GM23338 (cell line): ENCODE measurements at regions not wholly inside any gene's neighbourhood (a gene's known extent, or its start where the extent isn't known, plus 50 kb on each side); places are given as distances from the start of the nearest gene placed in this dataset.

ENCODE experiments used
- ATAC-seq: fragments of 200-7000 bp; cut with Tn5 transposase; 3 replicates; pipeline ENCODE4 v1.9.1; 2020
- DNase-seq: peaks from one replicate; pipeline ENCODE4 v3.0.0-alpha.2; 2015; ENCODE audit warnings: low spot score
- H2AFZ ChIP-seq: fragments of 200-600 bp; sonication (generic); 2 replicates; pipeline ENCODE4 v1.8.0; 2016; ENCODE audit warnings: antibody characterized with exemption, mild to moderate bottlenecking, moderate library complexity
- H3F3A ChIP-seq: fragments of 200-600 bp; sonication (generic); replicated peaks from 2 replicates; pipeline ENCODE4 v1.8.0; 2017; ENCODE audit warnings: antibody characterized with exemption, mixed run types, low read depth
- H3K27ac ChIP-seq: fragments of 200-600 bp; sonication (generic); 2 replicates; pipeline ENCODE4 v1.6.1; 2016; ENCODE audit warnings: low read depth
- H3K27me3 ChIP-seq: fragments of 200-600 bp; sonication (generic); 2 replicates; pipeline ENCODE4 v1.8.0; 2016; ENCODE audit warnings: mild to moderate bottlenecking, mixed run types, moderate library complexity; ENCODE audit not compliant: insufficient read depth
- H3K36me3 ChIP-seq: fragments of 200-600 bp; sonication (generic); 2 replicates; pipeline ENCODE4 v1.8.0; 2016; ENCODE audit warnings: mild to moderate bottlenecking; ENCODE audit not compliant: insufficient read depth
- H3K4me1 ChIP-seq: fragments of 200-600 bp; sonication (generic); 2 replicates; pipeline ENCODE4 v1.8.0; 2016; ENCODE audit warnings: mild to moderate bottlenecking, moderate library complexity; ENCODE audit not compliant: insufficient read depth
- H3K4me2 ChIP-seq: fragments of 200-600 bp; sonication (generic); 2 replicates; pipeline ENCODE4 v1.7.1; 2017; ENCODE audit warnings: mixed run types
- H3K4me3 ChIP-seq: fragments of 200-600 bp; sonication (generic); 2 replicates; pipeline ENCODE4 v1.6.1; 2016; ENCODE audit warnings: mixed run types
- H3K79me2 ChIP-seq: fragments of 200-600 bp; sonication (generic); replicated peaks from 2 replicates; pipeline ENCODE4 v1.8.0; 2017; ENCODE audit warnings: mild to moderate bottlenecking; ENCODE audit not compliant: insufficient read depth
- H3K9me2 ChIP-seq: fragments of 200-600 bp; sonication (generic); 2 replicates; pipeline ENCODE4 v1.8.0; 2017; ENCODE audit not compliant: insufficient read depth
- H4K20me1 ChIP-seq: fragments of 200-600 bp; sonication (generic); replicated peaks from 2 replicates; pipeline ENCODE4 v1.8.0; 2017; ENCODE audit warnings: mild to moderate bottlenecking; ENCODE audit not compliant: insufficient read depth
- H3K27ac Mint-ChIP-seq: 2 replicates; pipeline ENCODE4 v1.8.0; 2020; ENCODE audit warnings: inconsistent platforms, mild to moderate bottlenecking, moderate library complexity, mixed read lengths
- H3K27me3 Mint-ChIP-seq: 3 replicates; pipeline ENCODE4 v1.8.0; 2022; ENCODE audit warnings: low read depth, mild to moderate bottlenecking, moderate library complexity, mixed read lengths, inconsistent platforms; ENCODE audit not compliant: insufficient read depth, poor library complexity
- H3K36me3 Mint-ChIP-seq: 3 replicates; pipeline ENCODE4 v1.8.0; 2021; ENCODE audit warnings: low read depth, mild to moderate bottlenecking, inconsistent platforms, moderate library complexity, mixed read lengths
- H3K4me1 Mint-ChIP-seq: 3 replicates; pipeline ENCODE4 v1.8.0; 2020; ENCODE audit warnings: mild to moderate bottlenecking, inconsistent platforms, mixed read lengths
- H3K4me3 Mint-ChIP-seq: 3 replicates; pipeline ENCODE4 v1.8.0; 2021; ENCODE audit warnings: moderate library complexity, mild to moderate bottlenecking, inconsistent platforms, mixed read lengths
- H3K9me3 Mint-ChIP-seq: 3 replicates; pipeline ENCODE4 v1.8.0; 2020; ENCODE audit warnings: moderate library complexity, mild to moderate bottlenecking, inconsistent platforms, mixed read lengths
- CREB1 ChIP-seq: fragments of 250-450 bp; sonication (Bioruptor Pico); IDR thresholded peaks from 2 replicates; pipeline ENCODE4 v1.5.0; 2020; ENCODE audit warnings: low read depth, mild to moderate bottlenecking, moderate library complexity
- EZH2 ChIP-seq: fragments of 200-600 bp; sonication (generic); IDR thresholded peaks from one replicate; pipeline ENCODE4 v1.8.0; 2017; ENCODE audit warnings: antibody characterized with exemption, mild to moderate bottlenecking, low read depth; ENCODE audit not compliant: unreplicated experiment
- EZH2phosphoT487 ChIP-seq: fragments of 200-600 bp; sonication (generic); IDR thresholded peaks from one replicate; pipeline ENCODE4 v1.8.1; 2018; ENCODE audit warnings: antibody characterized with exemption; ENCODE audit not compliant: unreplicated experiment
- JUNB ChIP-seq: IDR thresholded peaks from one replicate; pipeline ENCODE4 v1.6.1; 2016; ENCODE audit warnings: antibody characterized with exemption; ENCODE audit not compliant: unreplicated experiment
- NANOG ChIP-seq: IDR thresholded peaks from 2 replicates; pipeline ENCODE4 v1.6.1; 2016; ENCODE audit warnings: antibody characterized with exemption, borderline replicate concordance
- REST ChIP-seq: IDR thresholded peaks from one replicate; pipeline ENCODE4 v1.6.1; 2018; ENCODE audit warnings: antibody characterized with exemption; ENCODE audit not compliant: unreplicated experiment
- STAT1 ChIP-seq: IDR thresholded peaks from one replicate; pipeline ENCODE4 v1.6.1; 2016; ENCODE audit warnings: antibody characterized with exemption; ENCODE audit not compliant: unreplicated experiment
- ZNF114 ChIP-seq: fragments of 250-450 bp; sonication (Bioruptor Pico); IDR thresholded peaks from 2 replicates; pipeline ENCODE4 v1.5.0; 2020; ENCODE audit warnings: mild to moderate bottlenecking, moderate library complexity
- ZNF331 ChIP-seq: fragments of 250-450 bp; sonication (Bioruptor Pico); IDR thresholded peaks from 2 replicates; pipeline ENCODE4 v1.5.0; 2020; ENCODE audit warnings: low read depth, mild to moderate bottlenecking, moderate library complexity
- ZNF462 ChIP-seq: fragments of 250-450 bp; sonication (Bioruptor Pico); IDR thresholded peaks from 2 replicates; pipeline ENCODE4 v1.5.0; 2020; ENCODE audit warnings: mild to moderate bottlenecking, moderate library complexity

- no peaks in the 10 kb centered on the region for H3K36me3 ChIP-seq
- no peak overlapping the region for H2AFZ ChIP-seq
- no peaks in the 10 kb centered on the region for H3K4me1 ChIP-seq
- H3K4me3 ChIP-seq: no peak overlapping the region
- Mint-ChIP-seq H3K4me1 (no peaks in the 10 kb centered on the region), H3K4me3 (no peak overlapping the region), H3K36me3 (no peaks in the 10 kb centered on the region; the same call in 2 of the 3 replicates), H3K27me3 (no peaks in the 10 kb centered on the region), H3K27ac (no peak overlapping the region), H3K9me3 (no peaks in the 10 kb centered on the region)
- ATAC-seq: no peak
- no peaks in the 10 kb centered on the region for H3F3A ChIP-seq
- no peaks in the 10 kb centered on the region for H3K79me2 ChIP-seq
- no peak overlapping the region for H3K27ac ChIP-seq
- H3K9me2 ChIP-seq: no peaks in the 10 kb centered on the region
- no peaks in the 10 kb centered on the region for H3K27me3 ChIP-seq
- DNase-seq: no peak
- TF ChIP-seq EZH2 (no peak), REST (no peak), EZH2phosphoT487 (no peak)
- no peak overlapping the region for H3K4me2 ChIP-seq
- H4K20me1 ChIP-seq: no peaks in the 10 kb centered on the region
Observed at GRCh38 chrX:97787311-97787710, 903.6 kb downstream of the RPA4 start.

GRCh38 chrX:97787849-97788248, 904.1 kb downstream of the RPA4 start:
- Histone ChIP-seq H3F3A (no peaks in the 10 kb centered on the region), H3K4me1 (no peaks in the 10 kb centered on the region), H3K9me2 (no peaks in the 10 kb centered on the region), H4K20me1 (no peaks in the 10 kb centered on the region), H3K27ac (no peak overlapping the region), H3K4me2 (no peak overlapping the region), H2AFZ (no peak overlapping the region), H3K4me3 (no peak overlapping the region), H3K79me2 (no peaks in the 10 kb centered on the region), H3K36me3 (no peaks in the 10 kb centered on the region), H3K27me3 (no peaks in the 10 kb centered on the region)
- Mint-ChIP-seq H3K4me3 (no peak overlapping the region), H3K27me3 (no peaks in the 10 kb centered on the region), H3K4me1 (no peaks in the 10 kb centered on the region), H3K27ac (no peak overlapping the region), H3K36me3 (no peaks in the 10 kb centered on the region), H3K9me3 (no peaks in the 10 kb centered on the region)
- DNase-seq (no peak), ATAC-seq (no peak)
- no peak for TF ChIP-seq ZNF114 (CRISPR knock-in tag)
- TF ChIP-seq JUNB: no peak
- no peak for TF ChIP-seq ZNF331
- TF ChIP-seq NANOG: no peak
- TF ChIP-seq ZNF462 (CRISPR knock-in tag): no peak
- no peak for TF ChIP-seq STAT1
- TF ChIP-seq CREB1 (CRISPR knock-in tag): no peak
- no peak for TF ChIP-seq REST
